DOHH2 (cell line): ENCODE measurements at regions not wholly inside any gene's neighbourhood (a gene's known extent, or its start where the extent isn't known, plus 50 kb on each side); places are given as distances from the start of the nearest gene placed in this dataset.

Experiments used
- H3F3A ChIP-seq: fragments of 200-600 bp; sonication (generic), shearing (Covaris generic); 2 replicates; pipeline ENCODE4 v1.6.0; 2016; ENCODE audit warnings: antibody characterized with exemption, mild to moderate bottlenecking; ENCODE audit not compliant: control insufficient read depth, insufficient read depth
- H3K27ac ChIP-seq: fragments of 200-600 bp; sonication (generic); 2 replicates; pipeline ENCODE4 v1.5.1; 2014; ENCODE audit warnings: low read depth, mild to moderate bottlenecking, low read length, moderate library complexity
- H3K27me3 ChIP-seq: fragments of 200-600 bp; sonication (generic); 2 replicates; pipeline ENCODE4 v1.6.1; 2014; ENCODE audit warnings: mild to moderate bottlenecking, low read length, mixed read lengths; ENCODE audit not compliant: control insufficient read depth
- H3K36me3 ChIP-seq: fragments of 200-600 bp; sonication (generic); 2 replicates; pipeline ENCODE4 v1.6.1; 2014; ENCODE audit warnings: mild to moderate bottlenecking, low read length, moderate library complexity, mixed read lengths; ENCODE audit not compliant: control insufficient read depth
- H3K4me1 ChIP-seq: fragments of 200-600 bp; sonication (generic); 2 replicates; pipeline ENCODE4 v1.6.1; 2014; ENCODE audit warnings: mild to moderate bottlenecking, low read length, mixed read lengths; ENCODE audit not compliant: control insufficient read depth
- H3K4me2 ChIP-seq: fragments of 200-600 bp; sonication (generic); 2 replicates; pipeline ENCODE4 v1.6.0; 2014; ENCODE audit warnings: mild to moderate bottlenecking, low read length, moderate library complexity
- H3K4me3 ChIP-seq: fragments of 200-600 bp; sonication (generic); 2 replicates; pipeline ENCODE4 v1.5.1; 2014; ENCODE audit warnings: mild to moderate bottlenecking, low read length, mixed read lengths
- H3K79me2 ChIP-seq: fragments of 200-600 bp; sonication (generic); 2 replicates; pipeline ENCODE4 v1.6.1; 2014; ENCODE audit warnings: mild to moderate bottlenecking, low read length, mixed read lengths; ENCODE audit not compliant: control insufficient read depth
- H3K9me2 ChIP-seq: fragments of 200-600 bp; sonication (generic); replicated peaks from 2 replicates; pipeline ENCODE4 v1.6.1; 2014; ENCODE audit warnings: mild to moderate bottlenecking, low read length, mixed read lengths; ENCODE audit not compliant: control insufficient read depth
- H3K9me3 ChIP-seq: fragments of 200-600 bp; sonication (generic); 2 replicates; pipeline ENCODE4 v1.6.1; 2014; ENCODE audit warnings: antibody characterized with exemption, low read length, mixed read lengths; ENCODE audit not compliant: control insufficient read depth, insufficient read depth
- H4K20me1 ChIP-seq: fragments of 200-600 bp; sonication (generic); 2 replicates; pipeline ENCODE4 v1.6.0; 2014; ENCODE audit warnings: low read depth, mild to moderate bottlenecking, antibody characterized with exemption, low read length, moderate library complexity; ENCODE audit not compliant: control insufficient read depth, insufficient read depth
- CTCF ChIP-seq: fragments of 200-600 bp; sonication (generic); IDR thresholded peaks from one replicate; pipeline ENCODE4 v1.5.1; 2014; ENCODE audit warnings: antibody characterized with exemption, mild to moderate bottlenecking, low read depth, low read length; ENCODE audit not compliant: poor library complexity, severe bottlenecking
- EZH2phosphoT487 ChIP-seq: fragments of 200-600 bp; sonication (generic); IDR thresholded peaks from 2 replicates; pipeline ENCODE4 v1.6.1; 2017; ENCODE audit warnings: borderline replicate concordance, mild to moderate bottlenecking, antibody characterized with exemption, low read length, moderate library complexity, mixed read lengths

GRCh38 chr7:124354201-124354600 is 321.3 kb upstream of the TMEM229A start:
- Histone ChIP-seq H3K4me1 (no peaks in the 10 kb centered on the region), H3K79me2 (no peaks in the 10 kb centered on the region), H4K20me1 (no peaks in the 10 kb centered on the region), H3K4me3 (no peak overlapping the region), H3F3A (no peaks in the 10 kb centered on the region), H3K9me3 (no peaks in the 10 kb centered on the region), H3K27me3 (no peaks in the 10 kb centered on the region), H3K36me3 (no peaks in the 10 kb centered on the region), H3K9me2 (no peaks in the 10 kb centered on the region), H3K4me2 (no peak overlapping the region), H3K27ac (no peak overlapping the region)
- TF ChIP-seq EZH2phosphoT487 (no peak), CTCF (no peak)

GRCh38 chr7:124351950-124352349 is 319.1 kb upstream of the TMEM229A start:
- H3K4me3 ChIP-seq = no peak overlapping the region
- no peaks in the 10 kb centered on the region for H3K9me2 ChIP-seq
- H3K79me2 ChIP-seq = no peaks in the 10 kb centered on the region
- H4K20me1 ChIP-seq = no peaks in the 10 kb centered on the region
- no peaks in the 10 kb centered on the region for H3K27me3 ChIP-seq
- H3K36me3 ChIP-seq = no peaks in the 10 kb centered on the region
- no peaks in the 10 kb centered on the region for H3F3A ChIP-seq
- no peak overlapping the region for H3K4me2 ChIP-seq
- H3K27ac ChIP-seq = no peak overlapping the region
- no peaks in the 10 kb centered on the region for H3K4me1 ChIP-seq
- TF ChIP-seq CTCF (no peak), EZH2phosphoT487 (no peak)
- H3K9me3 ChIP-seq = peaks cover 4% of the 10 kb centered on the region; the same call in 1 of the 2 replicates

- Histone ChIP-seq H3K79me2 (no peaks in the 10 kb centered on the region), H3K9me3 (peaks cover 4% of the 10 kb centered on the region; the same call in 1 of the 2 replicates), H3K27me3 (no peaks in the 10 kb centered on the region), H3F3A (no peaks in the 10 kb centered on the region), H3K4me1 (no peaks in the 10 kb centered on the region), H3K36me3 (no peaks in the 10 kb centered on the region), H4K20me1 (no peaks in the 10 kb centered on the region), H3K27ac (no peak overlapping the region), H3K9me2 (no peaks in the 10 kb centered on the region), H3K4me3 (no peak overlapping the region), H3K4me2 (no peak overlapping the region)
- no peak for TF ChIP-seq CTCF
- no peak for TF ChIP-seq EZH2phosphoT487
These were observed 316.6 kb upstream of the TMEM229A start for GRCh38 chr7:124349443-124349842.

- no peak overlapping the region for H3K27ac ChIP-seq
- H3K4me3 ChIP-seq = no peak overlapping the region
- no peaks in the 10 kb centered on the region for H3F3A ChIP-seq
- no peaks in the 10 kb centered on the region for H3K27me3 ChIP-seq
- H3K4me2 ChIP-seq = no peak overlapping the region
- H3K9me2 ChIP-seq = no peaks in the 10 kb centered on the region
- no peaks in the 10 kb centered on the region for H3K36me3 ChIP-seq
- H3K4me1 ChIP-seq = no peaks in the 10 kb centered on the region
- H4K20me1 ChIP-seq = no peaks in the 10 kb centered on the region
- no peaks in the 10 kb centered on the region for H3K79me2 ChIP-seq
- H3K9me3 ChIP-seq = no peaks in the 10 kb centered on the region
- TF ChIP-seq EZH2phosphoT487 = no peak
These were observed 306.0 kb upstream of the TMEM229A start for GRCh38 chr7:124338861-124339260.
